Peyer's patch (tissue), 4 donors: ENCODE measurements at regions not wholly inside any gene's neighbourhood (a gene's known extent, or its start where the extent isn't known, plus 50 kb on each side); places are given as distances from the start of the nearest gene placed in this dataset.

ENCODE experiments used
- DNase-seq, 3 donors: peaks; one replicate each; pipeline ENCODE4 v3.0.0-alpha.2; 2017 to 2019
- H3K27ac ChIP-seq, 4 donors: fragments of 200-600 bp; sonication (generic); one replicate each; pipeline ENCODE4 v1.5.1; 2016 to 2019
- H3K27me3 ChIP-seq, 2 donors: fragments of 200-600 bp; sonication (generic); one replicate each; pipeline ENCODE4 v1.5.1; 2019
- H3K36me3 ChIP-seq, 3 donors: fragments of 200-600 bp; sonication (generic); one replicate each; pipeline ENCODE4 v1.5.1; 2016 to 2019
- H3K4me1 ChIP-seq, 4 donors: fragments of 200-600 bp; sonication (generic); one replicate each; pipeline ENCODE4 v1.5.1; 2016 to 2019
- H3K4me3 ChIP-seq, 4 donors: fragments of 200-600 bp; sonication (generic); 1 replicate in 3 of 4; 2 replicates in 1 of 4; pipeline ENCODE4 v1.5.1; 2016 to 2019; ENCODE audit warnings: mild to moderate bottlenecking in 1 of 4
- H3K9me3 ChIP-seq, 4 donors: fragments of 200-600 bp; sonication (generic); one replicate each; pipeline ENCODE4 v1.5.1; 2016 to 2019; ENCODE audit warnings: mild to moderate bottlenecking in 1 of 4
- POLR2A ChIP-seq, 2 donors: fragments of 450-650 bp; IDR thresholded peaks; one replicate each; pipeline ENCODE4 v1.5.1; 2017; ENCODE audit warnings: antibody characterized with exemption in 2 of 2, mild to moderate bottlenecking in 2 of 2, moderate library complexity in 2 of 2
- TF ChIP-seq, protein P1 (sequence below), 6 experiments: fragments of 450-650 bp in 4 of 6; fragments of 200-600 bp in 2 of 6; sonication (generic) in 1 of 6; IDR thresholded peaks; one replicate each; pipeline ENCODE4 v1.5.1; 2017 to 2019; ENCODE audit warnings: antibody characterized with exemption in 6 of 6, mild to moderate bottlenecking in 3 of 6, moderate library complexity in 1 of 6

DNA sequence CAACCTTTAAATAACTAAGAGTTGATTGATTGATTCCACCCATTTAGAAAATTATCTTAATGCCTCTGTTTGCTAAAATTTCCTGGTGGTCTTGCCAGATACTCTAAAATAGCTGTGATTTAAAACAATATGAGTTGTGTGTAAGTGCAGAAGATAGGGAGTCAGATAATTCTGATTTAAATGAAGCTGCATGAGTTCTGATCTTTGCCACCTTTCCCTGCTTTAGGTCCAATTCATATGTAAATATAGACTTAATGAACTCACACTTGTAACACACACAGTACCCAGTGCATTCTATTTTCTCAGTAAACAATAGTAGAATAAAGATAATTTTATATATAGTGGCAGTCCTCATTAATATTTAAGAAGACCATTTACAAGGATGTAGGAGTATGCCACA is 981.8 kb downstream of the SLITRK1 start:
- no peaks in the 10 kb centered on the region for H3K36me3 ChIP-seq
- H3K4me3 ChIP-seq = no peak overlapping the region
- no peak overlapping the region for H3K27ac ChIP-seq
- H3K9me3 ChIP-seq = no peaks in the 10 kb centered on the region
- no peaks in the 10 kb centered on the region for H3K4me1 ChIP-seq
- no peak for TF ChIP-seq POLR2A (IDR thresholded peaks at IDR 0.05)
- TF ChIP-seq, protein P1, sequence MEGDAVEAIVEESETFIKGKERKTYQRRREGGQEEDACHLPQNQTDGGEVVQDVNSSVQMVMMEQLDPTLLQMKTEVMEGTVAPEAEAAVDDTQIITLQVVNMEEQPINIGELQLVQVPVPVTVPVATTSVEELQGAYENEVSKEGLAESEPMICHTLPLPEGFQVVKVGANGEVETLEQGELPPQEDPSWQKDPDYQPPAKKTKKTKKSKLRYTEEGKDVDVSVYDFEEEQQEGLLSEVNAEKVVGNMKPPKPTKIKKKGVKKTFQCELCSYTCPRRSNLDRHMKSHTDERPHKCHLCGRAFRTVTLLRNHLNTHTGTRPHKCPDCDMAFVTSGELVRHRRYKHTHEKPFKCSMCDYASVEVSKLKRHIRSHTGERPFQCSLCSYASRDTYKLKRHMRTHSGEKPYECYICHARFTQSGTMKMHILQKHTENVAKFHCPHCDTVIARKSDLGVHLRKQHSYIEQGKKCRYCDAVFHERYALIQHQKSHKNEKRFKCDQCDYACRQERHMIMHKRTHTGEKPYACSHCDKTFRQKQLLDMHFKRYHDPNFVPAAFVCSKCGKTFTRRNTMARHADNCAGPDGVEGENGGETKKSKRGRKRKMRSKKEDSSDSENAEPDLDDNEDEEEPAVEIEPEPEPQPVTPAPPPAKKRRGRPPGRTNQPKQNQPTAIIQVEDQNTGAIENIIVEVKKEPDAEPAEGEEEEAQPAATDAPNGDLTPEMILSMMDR (IDR thresholded peaks at IDR 0.05) = no peak
- DNase-seq = no peak
- H3K27me3 ChIP-seq = no peaks in the 10 kb centered on the region

DNA sequence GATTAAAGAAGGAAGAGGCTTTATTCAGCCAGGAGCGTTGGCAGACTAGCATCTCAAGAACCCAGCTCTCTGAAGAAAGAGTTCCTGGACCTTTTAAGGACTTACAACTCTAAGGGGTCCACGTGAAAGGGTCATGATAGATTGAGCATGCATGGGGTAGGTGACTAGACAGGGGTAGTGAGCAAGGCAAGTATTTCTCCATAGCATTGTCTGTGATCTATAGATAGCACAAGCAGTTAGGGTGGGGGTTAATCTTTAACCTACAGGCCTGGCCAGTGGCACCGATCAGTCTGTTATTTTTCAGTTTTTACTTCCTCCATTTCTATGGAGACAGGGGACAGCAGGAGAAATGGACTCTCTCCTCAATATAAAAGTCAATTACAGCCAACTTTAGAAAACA is 983.7 kb downstream of the SLITRK1 start:
- Histone ChIP-seq H3K4me3 (no peak overlapping the region), H3K4me1 (no peaks in the 10 kb centered on the region), H3K27me3 (no peaks in the 10 kb centered on the region), H3K27ac (no peak overlapping the region), H3K36me3 (no peaks in the 10 kb centered on the region), H3K9me3 (no peaks in the 10 kb centered on the region)
- DNase-seq = no peak
- TF ChIP-seq, protein P1 (IDR thresholded peaks at IDR 0.05) = no peak
- TF ChIP-seq POLR2A (IDR thresholded peaks at IDR 0.05) = no peak

DNA sequence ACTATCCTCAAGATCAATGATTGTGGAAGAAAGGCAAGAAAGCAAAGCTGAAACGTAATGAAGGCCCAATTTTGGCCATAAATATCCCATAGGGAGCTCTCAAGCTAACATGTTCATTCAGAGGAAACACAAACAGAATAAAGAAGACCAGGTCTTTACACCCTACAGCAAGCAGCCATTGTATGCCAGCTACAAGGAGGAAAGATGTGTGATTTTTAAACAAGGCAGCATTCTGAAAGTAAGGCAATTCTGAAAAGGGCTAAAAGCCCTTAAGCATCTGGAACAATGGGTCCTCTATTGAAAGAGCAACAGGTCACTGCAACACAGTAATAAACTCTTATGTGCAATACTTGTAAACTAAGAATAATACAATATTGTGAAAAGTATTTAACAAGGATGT is 1002.4 kb downstream of the SLITRK1 start:
- Histone ChIP-seq H3K4me1 (no peaks in the 10 kb centered on the region), H3K27ac (no peak overlapping the region), H3K27me3 (no peaks in the 10 kb centered on the region), H3K9me3 (no peaks in the 10 kb centered on the region), H3K4me3 (no peak overlapping the region), H3K36me3 (no peaks in the 10 kb centered on the region)
- TF ChIP-seq, protein P1 (IDR thresholded peaks at IDR 0.05) = no peak
- TF ChIP-seq POLR2A (IDR thresholded peaks at IDR 0.05) = no peak
- DNase-seq = no peak

DNA sequence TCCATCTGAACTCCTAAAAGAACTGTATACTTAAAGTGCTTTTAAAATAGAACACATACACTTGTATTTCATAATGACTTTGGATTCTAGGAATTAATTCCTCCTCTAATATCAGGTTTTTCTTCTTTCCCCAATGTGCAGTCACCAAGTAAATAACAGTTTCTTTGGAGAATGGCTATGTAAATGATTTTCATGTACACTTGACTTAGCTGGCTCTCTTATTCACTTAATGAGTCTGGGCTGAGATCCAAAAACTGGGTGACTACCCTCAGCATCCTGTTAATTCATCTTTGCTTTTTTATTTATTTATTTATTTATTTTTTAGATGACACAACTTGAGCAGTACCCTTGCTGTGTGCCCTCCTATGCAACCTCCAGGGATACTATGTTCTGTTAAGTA is 1003.7 kb downstream of the SLITRK1 start:
- H3K27ac ChIP-seq = no peak overlapping the region
- H3K9me3 ChIP-seq = no peaks in the 10 kb centered on the region
- H3K4me3 ChIP-seq = no peak overlapping the region
- DNase-seq = no peak
- no peak for TF ChIP-seq POLR2A (IDR thresholded peaks at IDR 0.05)
- TF ChIP-seq, protein P1 (IDR thresholded peaks at IDR 0.05) = no peak
- H3K27me3 ChIP-seq = no peaks in the 10 kb centered on the region
- H3K36me3 ChIP-seq = no peaks in the 10 kb centered on the region
- H3K4me1 ChIP-seq = no peaks in the 10 kb centered on the region

DNA sequence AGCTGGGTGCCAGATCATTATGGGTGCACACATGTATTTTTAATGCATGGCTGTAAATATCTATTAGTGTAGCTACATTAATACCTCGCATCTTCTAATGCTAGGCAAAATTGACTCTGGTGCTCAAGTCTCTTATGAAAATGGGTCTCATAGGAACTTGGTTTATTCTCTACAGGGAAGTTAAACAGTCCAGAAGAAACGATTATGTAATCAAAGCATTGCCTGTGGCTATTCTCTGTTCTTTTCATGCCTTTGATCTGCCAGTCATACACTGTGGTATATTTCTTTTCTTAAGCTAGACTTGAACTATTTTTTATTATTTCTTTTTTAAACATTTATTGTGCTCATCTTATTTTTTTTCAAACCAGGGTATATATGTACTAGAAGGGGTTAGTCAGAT is 1015.0 kb downstream of the SLITRK1 start:
- no peak for DNase-seq
- Histone ChIP-seq H3K36me3 (no peaks in the 10 kb centered on the region), H3K4me1 (no peaks in the 10 kb centered on the region), H3K4me3 (no peak overlapping the region), H3K27me3 (no peaks in the 10 kb centered on the region), H3K27ac (no peak overlapping the region), H3K9me3 (no peaks in the 10 kb centered on the region)
- TF ChIP-seq POLR2A (IDR thresholded peaks at IDR 0.05) = no peak
- TF ChIP-seq, protein P1 (IDR thresholded peaks at IDR 0.05) = no peak

DNA sequence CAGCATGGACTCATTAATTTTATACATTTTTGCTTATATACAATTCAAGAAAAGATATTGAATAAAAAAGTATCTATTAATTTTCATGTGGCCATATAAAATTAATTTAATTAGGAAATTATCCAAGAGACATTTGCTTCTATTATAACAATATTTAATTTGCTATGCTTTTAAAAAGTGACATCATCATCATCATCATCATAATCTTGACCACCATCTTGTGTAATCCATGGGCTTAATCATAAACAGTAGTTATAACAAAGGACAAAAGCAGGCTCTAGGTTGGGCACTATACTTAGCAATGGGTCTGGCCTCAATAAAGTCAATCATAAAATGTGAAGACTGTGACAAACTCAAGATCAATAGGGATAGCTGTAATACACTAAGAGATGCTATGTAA is 1031.6 kb downstream of the SLITRK1 start:
- TF ChIP-seq, protein P1 (IDR thresholded peaks at IDR 0.05) = no peak
- no peak for TF ChIP-seq POLR2A (IDR thresholded peaks at IDR 0.05)
- Histone ChIP-seq H3K9me3 (peaks cover 0 to 4% (median 0%) of the 10 kb centered on the region in 4 donors), H3K27ac (no peak overlapping the region), H3K27me3 (no peaks in the 10 kb centered on the region), H3K4me1 (no peaks in the 10 kb centered on the region), H3K36me3 (no peaks in the 10 kb centered on the region), H3K4me3 (no peak overlapping the region)
- DNase-seq = no peak
